Activated CD8-positive, alpha-beta memory T cell treated with anti-CD3 and anti-CD28 coated beads, Interleukin-2, amount 10 ng/mL, durations not matched to agents 7 days and 5 days (primary cell): ENCODE measurements at regions not wholly inside any gene's neighbourhood (a gene's known extent, or its start where the extent isn't known, plus 50 kb on each side); places are given as distances from the start of the nearest gene placed in this dataset.

Experiments used
- ATAC-seq: fragments of 150-1000 bp; cut with Tn5 transposase; one replicate; pipeline ENCODE4 v1.10.0; 2021; ENCODE audit warnings: moderate library complexity
- CTCF ChIA-PET: fragments of 350-600 bp; sonication (Branson Sonifier 250); formaldehyde crosslinking; loops from one replicate; lab custom pipeline; 2021; ENCODE audit warnings: antibody characterized with exemption; lab: Charles Lee
- DNase-seq: peaks from one replicate; pipeline ENCODE4 v3.0.0-alpha.2; 2020
- H3K27ac Mint-ChIP-seq: one replicate; pipeline ENCODE4 v1.8.0; 2021; ENCODE audit warnings: mild to moderate bottlenecking, mixed read lengths
- H3K27me3 Mint-ChIP-seq: one replicate; pipeline ENCODE4 v1.8.0; 2021; ENCODE audit warnings: mixed read lengths
- H3K36me3 Mint-ChIP-seq: one replicate; pipeline ENCODE4 v1.8.0; 2021; ENCODE audit warnings: mild to moderate bottlenecking, mixed read lengths
- H3K4me1 Mint-ChIP-seq: one replicate; pipeline ENCODE4 v1.8.0; 2021; ENCODE audit warnings: mixed read lengths
- H3K4me3 Mint-ChIP-seq: one replicate; pipeline ENCODE4 v1.8.0; 2021; ENCODE audit warnings: mild to moderate bottlenecking, moderate library complexity, mixed read lengths
- H3K9me3 Mint-ChIP-seq: one replicate; pipeline ENCODE4 v1.8.0; 2022; ENCODE audit warnings: low read depth, mixed read lengths

DNA sequence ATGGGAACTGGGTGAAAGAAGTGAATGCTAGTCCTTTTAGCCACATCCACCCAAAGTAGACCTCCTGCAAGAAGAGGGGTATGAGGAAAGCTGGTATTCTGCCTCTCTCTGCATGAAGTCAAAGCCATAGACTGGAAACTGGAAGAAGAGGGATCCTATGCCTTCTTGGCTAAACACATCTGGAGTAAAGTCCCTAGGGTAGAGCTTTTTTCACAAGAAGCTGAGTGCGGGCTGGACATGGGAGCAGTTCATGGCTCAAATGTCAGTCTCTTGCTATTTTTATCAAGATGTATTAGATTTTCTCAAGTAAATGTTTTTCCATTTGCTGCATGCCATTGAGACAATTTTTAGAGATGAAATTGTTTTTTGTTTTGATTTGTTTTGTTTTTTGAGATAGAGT is 206.5 kb upstream of the TMEM72 start:
- H3K9me3 Mint-ChIP-seq: peaks cover 5% of the 10 kb centered on the region
- H3K4me3 Mint-ChIP-seq: no peak overlapping the region
- no peak overlapping the region for H3K27ac Mint-ChIP-seq
- CTCF ChIA-PET: no interaction called here
- DNase-seq (no peak), ATAC-seq (no peak)
- no peaks in the 10 kb centered on the region for H3K36me3 Mint-ChIP-seq
- H3K27me3 Mint-ChIP-seq: no peaks in the 10 kb centered on the region
- no peaks in the 10 kb centered on the region for H3K4me1 Mint-ChIP-seq

DNA sequence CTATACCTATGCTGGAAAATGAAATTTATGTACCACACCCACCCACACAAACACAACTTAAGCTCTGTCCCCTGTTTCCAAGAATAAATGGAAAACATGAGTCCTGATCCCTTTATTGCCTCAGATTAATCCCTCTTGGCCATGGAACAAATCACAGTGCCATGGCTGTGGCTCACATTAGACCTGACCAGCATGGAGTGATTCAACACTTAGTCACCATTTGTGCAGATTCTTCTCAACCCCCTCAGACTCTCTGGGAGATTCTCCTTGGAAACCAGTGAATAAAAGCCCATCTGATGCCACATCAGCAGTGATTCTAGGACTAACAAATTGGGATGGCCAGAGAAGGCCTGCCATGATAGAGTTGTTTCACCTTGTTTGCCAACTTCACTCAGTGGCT is 204.4 kb upstream of the TMEM72 start:
- Mint-ChIP-seq H3K4me1 (no peaks in the 10 kb centered on the region), H3K36me3 (no peaks in the 10 kb centered on the region), H3K27ac (no peak overlapping the region), H3K27me3 (no peaks in the 10 kb centered on the region), H3K4me3 (no peak overlapping the region), H3K9me3 (peaks cover 5% of the 10 kb centered on the region)
- DNase-seq (no peak), ATAC-seq (no peak)
- CTCF ChIA-PET: no interaction called here

- no peaks in the 10 kb centered on the region for H3K9me3 Mint-ChIP-seq
- ATAC-seq: no peak
- no peaks in the 10 kb centered on the region for H3K4me1 Mint-ChIP-seq
- DNase-seq: no peak
- CTCF ChIA-PET: no interaction called here
- H3K36me3 Mint-ChIP-seq: no peaks in the 10 kb centered on the region
- no peaks in the 10 kb centered on the region for H3K27me3 Mint-ChIP-seq
- no peak overlapping the region for H3K27ac Mint-ChIP-seq
- H3K4me3 Mint-ChIP-seq: no peak overlapping the region
Measured at GRCh38 chr10:44713307-44713706, 197.8 kb upstream of the TMEM72 start.

- Mint-ChIP-seq H3K27ac (no peak overlapping the region), H3K4me3 (no peak overlapping the region), H3K36me3 (no peaks in the 10 kb centered on the region), H3K4me1 (no peaks in the 10 kb centered on the region), H3K9me3 (no peaks in the 10 kb centered on the region), H3K27me3 (no peaks in the 10 kb centered on the region)
- DNase-seq (no peak), ATAC-seq (no peak)
- CTCF ChIA-PET: no interaction called here
Measured at GRCh38 chr10:44714451-44714850, 196.7 kb upstream of the TMEM72 start.

DNA sequence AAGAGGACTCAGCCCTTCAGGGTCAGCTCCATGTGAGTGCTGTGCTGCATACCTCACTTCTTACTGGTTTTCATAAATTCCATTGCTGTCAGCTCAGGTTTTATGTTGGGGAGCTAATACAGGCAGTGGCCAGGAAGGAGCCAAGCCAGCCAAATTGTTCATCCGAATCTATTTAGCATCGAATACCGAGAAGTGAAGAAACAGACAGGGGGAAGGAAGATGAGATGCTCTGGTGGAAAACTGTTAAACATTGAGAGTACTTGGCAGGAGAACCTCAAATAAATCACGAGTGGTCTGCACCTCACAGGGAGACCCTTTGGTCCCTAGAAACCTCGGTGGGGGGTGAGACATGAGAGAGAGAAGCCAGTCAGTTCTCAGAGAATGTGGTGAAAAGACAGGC is 196.0 kb upstream of the TMEM72 start:
- no peak for DNase-seq
- H3K4me3 Mint-ChIP-seq: no peak overlapping the region
- no peak overlapping the region for H3K27ac Mint-ChIP-seq
- no peaks in the 10 kb centered on the region for H3K36me3 Mint-ChIP-seq
- ATAC-seq: no peak
- no peaks in the 10 kb centered on the region for H3K4me1 Mint-ChIP-seq
- CTCF ChIA-PET: no interaction called here
- H3K27me3 Mint-ChIP-seq: no peaks in the 10 kb centered on the region
- H3K9me3 Mint-ChIP-seq: no peaks in the 10 kb centered on the region

DNA sequence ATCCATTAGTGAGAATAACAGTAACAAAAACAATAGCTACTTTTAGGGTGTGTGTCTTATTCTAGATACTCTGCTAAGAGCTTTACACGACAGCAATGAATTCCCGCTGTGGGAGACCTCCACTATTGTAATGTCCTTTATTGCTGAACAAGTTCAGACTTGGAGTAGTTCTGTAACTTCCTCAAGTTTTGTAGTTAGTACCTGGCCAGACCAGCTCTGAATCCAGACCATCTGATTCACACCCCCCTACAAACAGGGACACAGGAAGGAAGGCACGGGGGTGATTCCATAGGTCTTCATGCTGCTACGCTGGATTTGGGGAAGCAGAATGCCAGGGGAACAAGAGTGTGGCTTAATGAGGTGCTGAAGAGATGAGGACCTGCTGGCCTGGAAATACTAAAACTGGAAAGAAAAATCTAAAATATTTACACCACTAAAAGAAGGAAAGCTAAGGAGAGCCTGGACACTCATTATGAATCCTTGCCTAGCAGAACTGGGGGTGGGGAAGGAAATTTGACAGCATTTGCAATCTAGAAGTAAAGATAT is 194.6 kb upstream of the TMEM72 start:
- no peak for DNase-seq
- Mint-ChIP-seq H3K36me3 (no peaks in the 10 kb centered on the region), H3K27me3 (no peaks in the 10 kb centered on the region), H3K4me3 (no peak overlapping the region), H3K4me1 (no peaks in the 10 kb centered on the region), H3K9me3 (no peaks in the 10 kb centered on the region), H3K27ac (no peak overlapping the region)
- no peak for ATAC-seq
- CTCF ChIA-PET: no interaction called here

- H3K27ac Mint-ChIP-seq: no peak overlapping the region
Measured at GRCh38 chr10:44723082-44723481, 188.1 kb upstream of the TMEM72 start.

DNA sequence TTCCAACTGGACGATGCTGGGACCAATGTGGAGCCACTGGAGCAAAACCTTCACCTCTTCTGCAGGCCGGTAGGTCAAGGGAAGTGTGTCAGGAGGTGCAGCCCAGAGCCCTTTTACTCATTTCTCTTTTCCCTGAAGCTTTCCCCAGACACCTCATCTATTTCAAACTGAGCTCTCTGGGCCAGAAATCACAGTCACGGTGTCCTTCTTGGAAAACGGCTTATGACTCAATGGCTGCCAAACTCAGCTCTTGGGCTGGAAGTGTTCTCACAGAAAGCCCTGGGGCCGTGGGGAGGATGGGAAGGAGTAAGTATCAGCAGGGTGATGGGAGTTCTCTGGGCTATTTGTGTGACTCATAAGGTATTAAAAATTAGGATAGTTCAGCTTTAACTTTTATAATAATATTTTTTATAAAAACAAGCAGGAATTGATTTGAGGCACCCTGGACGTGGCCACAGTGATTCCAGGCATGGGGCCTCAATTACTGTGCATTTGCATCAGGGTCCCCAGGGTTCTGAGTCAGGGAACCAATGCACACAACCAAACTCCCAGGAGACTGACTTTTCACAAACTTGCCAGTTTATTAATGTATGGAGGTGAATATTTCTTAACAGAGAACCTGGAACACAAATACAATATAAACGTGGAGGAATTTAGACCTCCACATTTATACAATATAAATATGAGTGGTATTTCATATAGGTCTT is 187.4 kb upstream of the TMEM72 start:
- no peak for DNase-seq
- Mint-ChIP-seq H3K9me3 (peaks cover 6% of the 10 kb centered on the region), H3K27me3 (no peaks in the 10 kb centered on the region), H3K4me3 (no peak overlapping the region), H3K27ac (no peak overlapping the region), H3K36me3 (no peaks in the 10 kb centered on the region), H3K4me1 (peaks cover 1% of the 10 kb centered on the region)
- no peak for ATAC-seq
- CTCF ChIA-PET: no interaction called here

More at GRCh38 chr10:44723082-44723481, 188.1 kb upstream of the TMEM72 start:
- H3K4me3 Mint-ChIP-seq: no peak overlapping the region
- H3K4me1 Mint-ChIP-seq: peaks cover 1% of the 10 kb centered on the region
- H3K27me3 Mint-ChIP-seq: no peaks in the 10 kb centered on the region
- H3K9me3 Mint-ChIP-seq: peaks cover 6% of the 10 kb centered on the region
- no peaks in the 10 kb centered on the region for H3K36me3 Mint-ChIP-seq
- ATAC-seq: no peak
- CTCF ChIA-PET: no interaction called here
- DNase-seq: no peak

- no peaks in the 10 kb centered on the region for H3K27me3 Mint-ChIP-seq
Measured at GRCh38 chr10:44724415-44725174, 186.5 kb upstream of the TMEM72 start.

DNA sequence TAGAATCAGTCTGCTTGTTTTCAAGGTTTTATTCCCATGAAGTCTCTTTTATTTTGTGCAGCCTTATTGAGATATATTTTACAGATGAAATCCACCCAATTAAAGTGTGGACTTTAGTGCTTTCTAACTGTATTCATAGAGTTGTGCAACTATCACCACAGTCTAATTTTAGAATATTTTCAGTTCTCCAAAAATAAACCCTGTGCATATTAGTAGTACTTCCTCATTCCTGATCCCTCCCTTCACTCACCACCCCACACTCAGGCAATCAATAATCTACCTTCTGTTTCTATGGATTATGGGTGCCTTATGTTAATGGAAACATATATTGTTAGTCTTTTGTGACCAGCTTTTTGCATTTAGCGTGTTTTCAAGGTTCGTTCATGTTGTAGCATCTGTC is 185.7 kb upstream of the TMEM72 start:
- no peak overlapping the region for H3K27ac Mint-ChIP-seq
- peaks cover 8% of the 10 kb centered on the region for H3K9me3 Mint-ChIP-seq
- H3K4me3 Mint-ChIP-seq: no peak overlapping the region
- ATAC-seq (no peak), DNase-seq (no peak)
- H3K36me3 Mint-ChIP-seq: no peaks in the 10 kb centered on the region
- no peaks in the 10 kb centered on the region for H3K27me3 Mint-ChIP-seq
- H3K4me1 Mint-ChIP-seq: peaks cover 1% of the 10 kb centered on the region
- CTCF ChIA-PET: no interaction called here

More at GRCh38 chr10:44724415-44725174, 186.5 kb upstream of the TMEM72 start:
- Mint-ChIP-seq H3K4me3 (no peak overlapping the region), H3K27ac (no peak overlapping the region), H3K36me3 (no peaks in the 10 kb centered on the region), H3K9me3 (peaks cover 6% of the 10 kb centered on the region), H3K4me1 (peaks cover 1% of the 10 kb centered on the region)
- DNase-seq: no peak
- CTCF ChIA-PET: no interaction called here
- no peak for ATAC-seq

DNA sequence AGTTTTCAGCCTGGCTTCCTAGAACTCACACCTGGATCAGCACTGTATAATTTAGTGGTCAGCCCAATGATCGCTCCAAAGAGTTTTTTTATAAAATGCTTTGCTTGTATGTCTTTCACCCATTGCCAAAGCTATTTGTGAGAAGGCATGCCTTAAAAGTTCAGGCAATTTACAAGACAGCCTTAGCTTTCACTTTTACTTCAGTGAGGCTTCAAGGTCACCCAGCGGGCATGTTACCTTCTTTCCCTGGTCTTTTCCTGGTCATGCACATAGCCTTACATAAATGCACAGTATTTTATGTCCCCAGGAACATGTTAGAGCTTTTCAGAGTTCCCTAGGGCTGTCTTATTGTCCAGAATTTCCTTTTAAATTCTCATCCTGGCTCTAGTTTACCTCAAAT is 179.9 kb upstream of the TMEM72 start:
- Mint-ChIP-seq H3K4me3 (no peak overlapping the region), H3K4me1 (no peaks in the 10 kb centered on the region), H3K36me3 (no peaks in the 10 kb centered on the region), H3K27ac (no peak overlapping the region), H3K27me3 (no peaks in the 10 kb centered on the region), H3K9me3 (peaks cover 4% of the 10 kb centered on the region)
- no peak for DNase-seq
- ATAC-seq: no peak
- CTCF ChIA-PET: no interaction called here

DNA sequence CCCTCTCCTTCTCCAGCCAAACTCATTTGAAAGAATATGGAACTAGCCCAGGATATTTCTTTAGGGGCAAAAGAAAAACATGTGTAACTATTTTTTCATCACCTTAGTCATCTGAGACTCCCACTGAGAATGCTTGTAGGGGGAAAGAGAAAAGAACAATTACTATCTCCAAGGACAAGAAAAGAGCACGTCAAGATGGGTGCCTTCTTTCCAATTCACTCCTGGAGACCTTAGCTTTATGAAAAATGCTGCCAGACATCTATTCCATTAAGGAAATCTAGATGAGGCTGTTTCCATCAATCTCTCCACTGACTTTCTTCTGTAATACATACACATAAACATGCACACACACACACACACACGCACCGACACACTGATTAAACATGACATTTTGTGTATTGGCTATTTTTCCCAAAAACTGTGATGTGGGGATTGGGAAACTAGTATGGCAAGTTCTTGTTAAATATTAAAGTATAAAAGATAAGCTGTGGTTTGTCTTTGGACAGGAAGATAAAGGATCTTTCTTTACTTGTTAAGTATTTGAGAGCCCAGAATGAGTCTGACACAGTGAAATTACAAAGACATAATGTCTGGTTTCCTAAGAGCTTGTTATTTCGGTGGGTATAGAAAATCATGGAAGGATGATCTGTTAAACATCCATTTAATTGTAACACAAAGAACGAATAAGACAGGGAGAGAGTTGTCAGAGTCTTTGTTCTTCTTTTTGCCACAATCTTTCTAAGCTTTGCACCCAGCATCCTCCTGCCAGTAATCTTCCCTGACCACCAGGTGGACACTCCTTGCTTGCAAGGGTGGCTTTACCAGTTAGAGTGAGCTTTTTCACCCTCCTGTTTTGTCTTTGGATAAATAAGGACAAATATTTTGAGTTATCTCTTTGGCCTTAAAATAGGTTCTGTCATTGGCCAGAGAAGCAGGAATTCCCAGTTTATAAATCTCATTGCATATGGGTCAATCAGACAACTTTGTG is 177.3 kb upstream of the TMEM72 start:
- Mint-ChIP-seq H3K4me3 (no peak overlapping the region), H3K4me1 (no peaks in the 10 kb centered on the region), H3K36me3 (no peaks in the 10 kb centered on the region), H3K9me3 (peaks cover 4% of the 10 kb centered on the region), H3K27ac (no peak overlapping the region), H3K27me3 (no peaks in the 10 kb centered on the region)
- ATAC-seq: no peak
- CTCF ChIA-PET: no interaction called here
- no peak for DNase-seq

DNA sequence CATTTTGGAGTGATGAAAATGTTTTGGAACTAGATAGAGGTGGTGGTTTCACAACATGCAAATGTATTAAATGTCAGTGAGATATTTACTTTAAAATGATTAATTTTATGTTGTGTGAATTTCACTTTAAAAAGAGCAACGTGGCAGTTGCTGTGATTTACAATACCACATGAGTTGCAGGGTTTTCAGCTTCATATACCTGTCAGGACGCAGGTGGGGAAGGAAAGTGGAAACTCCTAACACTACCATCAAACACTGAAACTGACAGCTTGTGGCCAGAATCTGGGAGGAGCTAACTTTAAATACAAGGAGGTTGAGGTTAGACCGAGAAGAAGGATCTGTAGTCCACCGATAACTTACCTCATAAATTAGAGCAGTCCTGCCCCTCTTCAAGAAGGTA is 168.9 kb upstream of the TMEM72 start:
- no peak overlapping the region for H3K4me3 Mint-ChIP-seq
- no peak overlapping the region for H3K27ac Mint-ChIP-seq
- CTCF ChIA-PET: no interaction called here
- H3K4me1 Mint-ChIP-seq: no peaks in the 10 kb centered on the region
- H3K36me3 Mint-ChIP-seq: no peaks in the 10 kb centered on the region
- H3K9me3 Mint-ChIP-seq: no peaks in the 10 kb centered on the region
- ATAC-seq (no peak), DNase-seq (no peak)
- H3K27me3 Mint-ChIP-seq: no peaks in the 10 kb centered on the region
